ENCODE measurements at regions not wholly inside any gene's neighbourhood (a gene's known extent, or its start where the extent isn't known, plus 50 kb on each side); places are given as distances from the start of the nearest gene placed in this dataset.
A peak's percentile ranks its signal among the peaks of the same experiment; 100 is the strongest.
"Not testable (repeated sequence)": the region's sequence is repeated elsewhere in the genome, so short reads cannot be mapped to it uniquely, and the experiment has no call there.

DNA sequence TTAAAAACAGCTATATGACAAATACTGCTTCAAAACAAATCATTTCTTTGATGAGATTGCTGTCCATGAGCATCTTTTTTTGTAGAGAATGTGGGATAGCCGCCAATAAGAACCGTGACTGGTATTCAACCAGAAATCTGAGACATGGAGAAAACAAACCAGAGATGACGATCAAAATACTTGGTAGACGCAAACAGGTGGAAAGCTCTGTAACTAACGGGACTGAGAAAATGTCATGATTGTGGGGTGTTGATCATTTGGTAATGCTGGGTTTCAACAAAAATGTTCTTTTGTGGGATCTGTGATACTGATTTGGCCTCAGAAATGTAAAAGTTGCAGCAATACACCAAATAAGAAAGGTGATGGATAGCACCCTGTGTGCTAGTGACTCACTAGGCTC, 364.8 kb downstream of the NYAP2 start:
- H3K4me3 ChIP-seq (ENCODE audit: control insufficient read depth, low read depth, low read length), result no peak overlapping the region
- DNase-seq (ENCODE audit: low read depth), result peak; percentile 16
- no peak for TF ChIP-seq CTCF (conservative IDR thresholded peaks at IDR 0.05; ENCODE audit: control insufficient read depth, insufficient read depth, low read depth, low read length)

DNA sequence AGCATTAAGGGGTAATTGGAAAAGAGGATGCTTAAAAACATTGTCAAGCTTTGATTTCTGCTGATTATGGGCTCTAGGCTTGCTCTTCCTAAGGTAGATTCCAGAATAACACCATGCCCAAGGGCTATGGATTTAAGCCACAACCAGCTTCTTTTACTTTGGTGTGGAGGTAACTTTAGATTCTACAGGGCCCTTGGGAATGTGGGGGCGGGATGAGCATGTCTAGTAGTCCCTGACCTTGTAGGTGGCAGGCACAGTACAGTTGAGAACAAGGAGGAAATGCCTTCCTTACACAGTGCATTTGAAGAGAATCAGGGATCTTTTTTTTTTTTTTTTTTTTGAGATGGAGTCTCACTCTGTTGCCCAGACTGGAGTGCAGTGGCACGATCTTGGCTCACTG, 364.2 kb downstream of the NYAP2 start:
- H3K4me3 ChIP-seq (ENCODE audit: control insufficient read depth, low read depth, low read length), result no peak overlapping the region
- DNase-seq (ENCODE audit: low read depth), result no peak
- TF ChIP-seq CTCF (conservative IDR thresholded peaks at IDR 0.05; ENCODE audit: control insufficient read depth, insufficient read depth, low read depth, low read length), result no peak

- TF ChIP-seq CTCF (conservative IDR thresholded peaks at IDR 0.05; ENCODE audit: control insufficient read depth, insufficient read depth, low read depth, low read length), result no peak
- H3K4me3 ChIP-seq (ENCODE audit: control insufficient read depth, low read depth, low read length), result no peak overlapping the region
- DNase-seq (ENCODE audit: low read depth), result no peak
These were observed 361.9 kb downstream of the NYAP2 start for GRCh38 chr2:225761396-225761795.

- no peak for DNase-seq (ENCODE audit: low read depth)
- no peak overlapping the region for H3K4me3 ChIP-seq (ENCODE audit: control insufficient read depth, low read depth, low read length)
- TF ChIP-seq CTCF (conservative IDR thresholded peaks at IDR 0.05; ENCODE audit: control insufficient read depth, insufficient read depth, low read depth, low read length), result no peak
These were observed 357.7 kb downstream of the NYAP2 start for GRCh38 chr2:225757248-225757647.

GRCh38 chr2:225756198-225756597, 356.7 kb downstream of the NYAP2 start:
- H3K4me3 ChIP-seq (ENCODE audit: control insufficient read depth, low read depth, low read length), result no peak overlapping the region
- DNase-seq (ENCODE audit: low read depth), result no peak
- no peak for TF ChIP-seq CTCF (conservative IDR thresholded peaks at IDR 0.05; ENCODE audit: control insufficient read depth, insufficient read depth, low read depth, low read length)

DNA sequence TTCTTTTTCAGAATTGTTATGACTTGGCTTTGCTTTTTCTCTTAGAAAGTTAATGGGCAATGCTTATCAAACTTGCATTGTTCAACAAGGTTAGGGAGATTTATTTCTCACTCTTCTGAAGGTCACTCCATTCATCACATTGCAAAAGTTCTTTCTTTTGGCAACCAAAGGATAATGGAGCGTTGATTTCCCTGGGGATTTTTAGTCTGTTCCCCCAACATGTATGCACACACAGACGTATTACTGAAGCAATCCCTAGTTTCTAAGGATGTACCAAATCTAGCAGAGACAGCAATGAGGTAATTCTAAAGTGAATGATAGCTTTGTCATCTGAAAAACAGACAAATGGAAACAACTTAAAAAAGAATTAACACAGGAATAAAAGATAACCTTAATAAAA, 349.1 kb downstream of the NYAP2 start:
- H3K4me3 ChIP-seq (ENCODE audit: control insufficient read depth, low read depth, low read length), result no peak overlapping the region
- DNase-seq (ENCODE audit: low read depth), result peak; percentile 55
- TF ChIP-seq CTCF (conservative IDR thresholded peaks at IDR 0.05; ENCODE audit: control insufficient read depth, insufficient read depth, low read depth, low read length), result no peak

- H3K4me3 ChIP-seq (ENCODE audit: control insufficient read depth, low read depth, low read length), result not testable (repeated sequence)
These were observed 344.5 kb downstream of the NYAP2 start for GRCh38 chr2:225743996-225744395.

More at GRCh38 chr2:225743996-225744395, 344.5 kb downstream of the NYAP2 start:
- not testable (repeated sequence) for DNase-seq (ENCODE audit: low read depth)
